Uterus (tissue), 2 donors: ENCODE measurements at regions not wholly inside any gene's neighbourhood (a gene's known extent, or its start where the extent isn't known, plus 50 kb on each side); places are given as distances from the start of the nearest gene placed in this dataset.

Experiments used
- CTCF ChIP-seq, 4 experiments: fragments of 200-600 bp in 2 of 4; fragments of 450-650 bp in 2 of 4; sonication (generic) in 2 of 4; IDR thresholded peaks; one replicate each; pipeline ENCODE4 v1.5.1; 2016 to 2019; ENCODE audit warnings: antibody characterized with exemption in 4 of 4, mild to moderate bottlenecking in 2 of 4, moderate library complexity in 1 of 4
- POLR2A ChIP-seq, 2 donors: fragments of 450-650 bp; IDR thresholded peaks; one replicate each; pipeline ENCODE4 v1.6.1; 2016; ENCODE audit warnings: antibody characterized with exemption in 2 of 2, mild to moderate bottlenecking in 1 of 2, moderate library complexity in 1 of 2

- TF ChIP-seq CTCF (IDR thresholded peaks at IDR 0.05) (no peak), POLR2A (IDR thresholded peaks at IDR 0.05) (no peak)
Measured at GRCh38 chr6:21431526-21431925, 162.0 kb upstream of the SOX4 start.
